OCI-LY1 (cell line): ENCODE measurements at regions not wholly inside any gene's neighbourhood (a gene's known extent, or its start where the extent isn't known, plus 50 kb on each side); places are given as distances from the start of the nearest gene placed in this dataset.

Experiments used
- H2AFZ ChIP-seq: fragments of 200-600 bp; sonication (generic), shearing (Covaris generic); 2 replicates; pipeline ENCODE4 v1.6.0; 2014; ENCODE audit warnings: antibody characterized with exemption, mild to moderate bottlenecking, low read length
- H3F3A ChIP-seq: fragments of 200-600 bp; sonication (generic), shearing (Covaris generic); 2 replicates; pipeline ENCODE4 v1.6.0; 2014; ENCODE audit warnings: mild to moderate bottlenecking, antibody characterized with exemption, low read length, moderate library complexity; ENCODE audit not compliant: insufficient read depth
- H3K27ac ChIP-seq: fragments of 200-600 bp; sonication (generic); 2 replicates; pipeline ENCODE4 v1.5.1; 2014; ENCODE audit warnings: low read length, mixed run types, mild to moderate bottlenecking, low read depth; ENCODE audit not compliant: poor library complexity, severe bottlenecking
- H3K27me3 ChIP-seq: fragments of 200-600 bp; sonication (generic); 2 replicates; pipeline ENCODE4 v1.6.0; 2014; ENCODE audit warnings: antibody characterized with exemption, mild to moderate bottlenecking, low read length, moderate library complexity; ENCODE audit not compliant: insufficient read depth
- H3K36me3 ChIP-seq: fragments of 200-600 bp; sonication (generic); 2 replicates; pipeline ENCODE4 v1.6.1; 2014; ENCODE audit warnings: mild to moderate bottlenecking, antibody characterized with exemption, low read length, moderate library complexity, mixed read lengths; ENCODE audit not compliant: insufficient read depth
- H3K4me1 ChIP-seq: fragments of 200-600 bp; sonication (generic); 2 replicates; pipeline ENCODE4 v1.5.1; 2014; ENCODE audit warnings: mild to moderate bottlenecking, low read length, moderate library complexity; ENCODE audit not compliant: insufficient read depth, severe bottlenecking
- H3K4me2 ChIP-seq: fragments of 200-600 bp; sonication (generic), shearing (Covaris generic); 2 replicates; pipeline ENCODE4 v1.6.1; 2014; ENCODE audit warnings: low read length
- H3K4me3 ChIP-seq: fragments of 200-600 bp; sonication (generic); 2 replicates; pipeline ENCODE4 v1.5.1; 2014; ENCODE audit warnings: low read length, low read depth, mild to moderate bottlenecking, mixed read lengths; ENCODE audit not compliant: poor library complexity, severe bottlenecking
- H3K79me2 ChIP-seq: fragments of 200-600 bp; shearing (Covaris generic); 2 replicates; pipeline ENCODE4 v1.6.1; 2016; ENCODE audit warnings: mixed run types, low read length, mixed read lengths; ENCODE audit not compliant: insufficient read depth
- H3K9ac ChIP-seq: fragments of 200-600 bp; sonication (generic), shearing (Covaris generic); 2 replicates; pipeline ENCODE4 v1.6.1; 2014; ENCODE audit warnings: mild to moderate bottlenecking, low read length, mixed read lengths
- H3K9me2 ChIP-seq: fragments of 200-600 bp; sonication (generic), shearing (Covaris generic); 2 replicates; pipeline ENCODE4 v1.6.1; 2014; ENCODE audit warnings: low read depth, mild to moderate bottlenecking, low read length, mixed read lengths
- H3K9me3 ChIP-seq: fragments of 200-600 bp; shearing (Covaris generic); 2 replicates; pipeline ENCODE4 v1.6.1; 2014; ENCODE audit warnings: low read length, mixed read lengths
- H4K20me1 ChIP-seq: fragments of 200-600 bp; sonication (generic), shearing (Covaris generic); 2 replicates; pipeline ENCODE4 v1.6.0; 2016; ENCODE audit warnings: mild to moderate bottlenecking, low read length; ENCODE audit not compliant: insufficient read depth
- EZH2 ChIP-seq: fragments of 200-600 bp; sonication (generic), shearing (Covaris generic); IDR thresholded peaks from 2 replicates; pipeline ENCODE4 v1.8.0; 2017; ENCODE audit warnings: borderline replicate concordance, mixed run types, mild to moderate bottlenecking, antibody characterized with exemption, low read length, moderate library complexity, mixed read lengths
- TF ChIP-seq, protein P1 (sequence below): fragments of 200-600 bp; sonication (generic), shearing (Covaris generic); IDR thresholded peaks from 2 replicates; pipeline ENCODE4 v1.5.1; 2017; ENCODE audit warnings: mild to moderate bottlenecking, antibody characterized with exemption, low read length, moderate library complexity, mixed read lengths

DNA sequence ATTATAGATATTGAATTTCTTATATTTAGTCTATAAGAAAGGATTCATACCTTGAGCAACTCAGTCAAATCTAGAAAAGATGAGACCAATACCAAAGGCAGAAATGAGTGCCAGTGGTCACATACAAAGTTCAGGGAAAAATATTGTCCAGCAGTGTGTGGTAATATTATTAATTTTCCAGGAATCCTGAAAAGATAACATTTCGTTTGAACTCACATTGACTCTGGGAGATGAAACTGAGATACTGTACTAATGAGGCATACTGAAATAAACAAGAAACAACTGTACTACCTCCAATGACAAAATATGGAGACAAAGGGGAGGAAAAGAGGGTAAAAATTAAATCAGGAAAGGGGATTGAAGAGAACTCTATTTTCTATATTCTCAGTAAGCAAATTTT lies 212.4 kb downstream of the TRAM1L1 start:
- H3K27me3 ChIP-seq, result no peaks in the 10 kb centered on the region
- no peaks in the 10 kb centered on the region for H3F3A ChIP-seq

DNA sequence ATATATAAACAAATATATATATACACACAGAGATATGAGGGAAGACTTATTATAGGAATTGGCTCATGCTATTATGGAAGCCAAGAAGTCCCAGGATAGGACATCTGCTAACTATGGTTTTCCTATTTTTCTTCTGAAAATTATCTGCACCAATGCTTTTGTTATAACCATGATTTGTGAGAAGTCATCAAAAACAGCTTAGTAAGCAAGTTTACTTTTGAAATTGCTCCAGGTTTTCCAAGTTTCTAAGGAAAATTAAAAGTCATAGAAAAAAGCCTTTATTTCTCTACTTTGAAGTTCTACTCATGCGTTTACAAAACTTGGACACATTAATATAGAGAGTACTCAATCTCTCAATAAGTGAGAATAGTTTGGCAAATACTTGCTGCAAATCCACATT lies 213.1 kb downstream of the TRAM1L1 start:
- Histone ChIP-seq H3K9me2 (no peaks in the 10 kb centered on the region), H3F3A (no peaks in the 10 kb centered on the region), H3K36me3 (no peaks in the 10 kb centered on the region), H3K27me3 (no peaks in the 10 kb centered on the region), H4K20me1 (no peaks in the 10 kb centered on the region), H3K4me2 (no peak overlapping the region), H2AFZ (no peak overlapping the region), H3K4me1 (no peaks in the 10 kb centered on the region), H3K79me2 (no peaks in the 10 kb centered on the region), H3K9me3 (no peaks in the 10 kb centered on the region), H3K27ac (no peak overlapping the region), H3K4me3 (no peak overlapping the region), H3K9ac (no peak overlapping the region)
- TF ChIP-seq EZH2, result no peak
- TF ChIP-seq, protein P1, sequence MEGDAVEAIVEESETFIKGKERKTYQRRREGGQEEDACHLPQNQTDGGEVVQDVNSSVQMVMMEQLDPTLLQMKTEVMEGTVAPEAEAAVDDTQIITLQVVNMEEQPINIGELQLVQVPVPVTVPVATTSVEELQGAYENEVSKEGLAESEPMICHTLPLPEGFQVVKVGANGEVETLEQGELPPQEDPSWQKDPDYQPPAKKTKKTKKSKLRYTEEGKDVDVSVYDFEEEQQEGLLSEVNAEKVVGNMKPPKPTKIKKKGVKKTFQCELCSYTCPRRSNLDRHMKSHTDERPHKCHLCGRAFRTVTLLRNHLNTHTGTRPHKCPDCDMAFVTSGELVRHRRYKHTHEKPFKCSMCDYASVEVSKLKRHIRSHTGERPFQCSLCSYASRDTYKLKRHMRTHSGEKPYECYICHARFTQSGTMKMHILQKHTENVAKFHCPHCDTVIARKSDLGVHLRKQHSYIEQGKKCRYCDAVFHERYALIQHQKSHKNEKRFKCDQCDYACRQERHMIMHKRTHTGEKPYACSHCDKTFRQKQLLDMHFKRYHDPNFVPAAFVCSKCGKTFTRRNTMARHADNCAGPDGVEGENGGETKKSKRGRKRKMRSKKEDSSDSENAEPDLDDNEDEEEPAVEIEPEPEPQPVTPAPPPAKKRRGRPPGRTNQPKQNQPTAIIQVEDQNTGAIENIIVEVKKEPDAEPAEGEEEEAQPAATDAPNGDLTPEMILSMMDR, result no peak

More for the DNA sequence above, 212.4 kb downstream of the TRAM1L1 start:
- H3K9me3 ChIP-seq, result no peaks in the 10 kb centered on the region
- H3K9ac ChIP-seq, result no peak overlapping the region
- no peaks in the 10 kb centered on the region for H3K79me2 ChIP-seq
- H2AFZ ChIP-seq, result no peak overlapping the region
- no peaks in the 10 kb centered on the region for H3K9me2 ChIP-seq
- H3K4me3 ChIP-seq, result no peak overlapping the region
- no peak overlapping the region for H3K4me2 ChIP-seq
- no peaks in the 10 kb centered on the region for H3K4me1 ChIP-seq
- TF ChIP-seq EZH2, result no peak
- no peaks in the 10 kb centered on the region for H3K36me3 ChIP-seq
- no peak overlapping the region for H3K27ac ChIP-seq
- H4K20me1 ChIP-seq, result no peaks in the 10 kb centered on the region

DNA sequence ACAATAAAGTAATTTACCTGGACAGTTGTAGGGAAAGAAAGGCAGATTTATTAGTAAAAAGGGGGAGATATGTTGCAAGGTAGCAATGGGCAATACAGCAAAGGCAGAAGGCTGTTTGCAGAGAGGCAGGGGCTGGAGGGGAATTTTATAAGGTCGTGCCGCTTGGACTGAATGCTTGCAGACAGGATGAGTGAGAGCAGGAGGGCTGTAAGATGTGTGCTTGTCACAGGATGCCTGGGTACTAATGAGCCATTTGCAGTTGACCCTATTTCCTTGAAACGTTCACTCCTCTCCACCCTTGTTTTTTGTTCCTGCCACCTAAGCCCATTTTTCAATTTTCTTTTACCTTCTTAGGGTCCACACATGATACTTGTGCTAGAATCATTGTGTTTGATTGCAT lies 214.7 kb downstream of the TRAM1L1 start:
- Histone ChIP-seq H3K36me3 (no peaks in the 10 kb centered on the region), H3K4me3 (no peak overlapping the region), H3K9me3 (no peaks in the 10 kb centered on the region), H3K4me1 (no peaks in the 10 kb centered on the region), H4K20me1 (no peaks in the 10 kb centered on the region), H3F3A (no peaks in the 10 kb centered on the region), H3K9me2 (no peaks in the 10 kb centered on the region), H3K4me2 (no peak overlapping the region), H2AFZ (no peak overlapping the region), H3K79me2 (no peaks in the 10 kb centered on the region), H3K27me3 (no peaks in the 10 kb centered on the region), H3K27ac (no peak overlapping the region), H3K9ac (no peak overlapping the region)
- TF ChIP-seq, protein P1, result no peak
- no peak for TF ChIP-seq EZH2

DNA sequence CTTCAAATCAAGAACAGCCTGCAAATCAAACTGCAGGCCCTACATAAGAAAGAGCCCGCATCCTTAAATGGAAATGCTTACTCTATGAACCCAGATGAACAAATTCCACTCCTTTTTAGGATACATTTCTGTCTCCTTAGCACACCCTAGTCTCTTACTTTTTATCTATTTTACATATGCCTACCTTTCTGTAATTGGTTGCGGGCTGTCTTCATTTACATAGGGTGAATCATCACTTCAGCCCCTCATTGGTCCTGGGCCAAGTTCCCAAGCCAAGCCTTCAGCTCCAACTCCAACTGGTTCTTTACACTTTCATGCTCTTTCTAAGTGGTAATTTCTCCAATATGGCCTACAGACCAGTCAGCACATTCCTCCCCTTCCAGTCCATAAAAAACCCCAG lies 219.3 kb downstream of the TRAM1L1 start:
- Histone ChIP-seq H3K9me2 (no peaks in the 10 kb centered on the region), H3K9ac (no peak overlapping the region), H3K27me3 (no peaks in the 10 kb centered on the region), H3K9me3 (no peaks in the 10 kb centered on the region), H4K20me1 (no peaks in the 10 kb centered on the region), H3K4me3 (no peak overlapping the region), H3K79me2 (no peaks in the 10 kb centered on the region), H3K27ac (no peak overlapping the region), H3K4me1 (no peaks in the 10 kb centered on the region), H2AFZ (no peak overlapping the region), H3F3A (no peaks in the 10 kb centered on the region), H3K4me2 (no peak overlapping the region), H3K36me3 (no peaks in the 10 kb centered on the region)
- TF ChIP-seq, protein P1, result no peak
- no peak for TF ChIP-seq EZH2
